ENCODE measurements at regions not wholly inside any gene's neighbourhood (a gene's known extent, or its start where the extent isn't known, plus 50 kb on each side); places are given as distances from the start of the nearest gene placed in this dataset.

- Histone ChIP-seq H3K27ac (ENCODE audit: low read depth, low read length) (no peak overlapping the region), H3K27me3 (ENCODE audit: insufficient read depth, low read length, poor library complexity, severe bottlenecking) (no peaks in the 10 kb centered on the region), H3K9me3 (ENCODE audit: low read length) (peaks cover 3% of the 10 kb centered on the region), H3K4me1 (ENCODE audit: insufficient read depth, low read length) (no peaks in the 10 kb centered on the region), H3K4me3 (ENCODE audit: low read length) (no peak overlapping the region), H3K36me3 (ENCODE audit: insufficient read depth, low read length) (no peaks in the 10 kb centered on the region)
- H3K27ac Mint-ChIP-seq, result no peak overlapping the region
- H3K4me1 Mint-ChIP-seq, result no peaks in the 10 kb centered on the region
- POLR2A ChIA-PET, result no interaction called here
- H3K4me3 Mint-ChIP-seq, result no peak overlapping the region
- CTCF ChIA-PET, result no interaction called here
- DNase-seq, result no peak
- no peaks in the 10 kb centered on the region for H3K27me3 Mint-ChIP-seq
- peaks cover 13 to 36% (median 21%) of the 10 kb centered on the region in 5 donors for H3K9me3 Mint-ChIP-seq
- H3K36me3 Mint-ChIP-seq, result peaks cover 0 to 2% (median 0%) of the 10 kb centered on the region in 3 donors
Observed at GRCh38 chr16:63082101-63082500, 1045.9 kb upstream of the CDH8 start.

GRCh38 chr16:63080746-63081145 is 1044.5 kb upstream of the CDH8 start:
- no peaks in the 10 kb centered on the region for H3K4me1 Mint-ChIP-seq
- ChIA-PET CTCF (no interaction called here), POLR2A (no interaction called here)
- no peaks in the 10 kb centered on the region for H3K36me3 ChIP-seq (ENCODE audit: insufficient read depth, low read length)
- peaks cover 19 to 40% (median 23%) of the 10 kb centered on the region in 5 donors for H3K9me3 Mint-ChIP-seq
- H3K36me3 Mint-ChIP-seq, result peaks cover 0 to 2% (median 0%) of the 10 kb centered on the region in 3 donors
- H3K27me3 Mint-ChIP-seq, result no peaks in the 10 kb centered on the region
- DNase-seq, result no peak
- H3K4me3 ChIP-seq (ENCODE audit: low read length), result no peak overlapping the region
- no peaks in the 10 kb centered on the region for H3K4me1 ChIP-seq (ENCODE audit: insufficient read depth, low read length)
- no peak overlapping the region for H3K27ac ChIP-seq (ENCODE audit: low read depth, low read length)
- H3K4me3 Mint-ChIP-seq, result no peak overlapping the region
- no peak overlapping the region for H3K27ac Mint-ChIP-seq
- peaks cover 3% of the 10 kb centered on the region for H3K9me3 ChIP-seq (ENCODE audit: low read length)
- H3K27me3 ChIP-seq (ENCODE audit: insufficient read depth, low read length, poor library complexity, severe bottlenecking), result no peaks in the 10 kb centered on the region

GRCh38 chr16:63069047-63069446 is 1032.8 kb upstream of the CDH8 start:
- H3K36me3 ChIP-seq (ENCODE audit: insufficient read depth, low read length), result no peaks in the 10 kb centered on the region
- H3K9me3 Mint-ChIP-seq, result peaks cover 9 to 63% (median 26%) of the 10 kb centered on the region in 5 donors
- no peak overlapping the region for H3K27ac ChIP-seq (ENCODE audit: low read depth, low read length)
- POLR2A ChIA-PET, result no interaction called here
- H3K4me3 Mint-ChIP-seq, result no peak overlapping the region
- H3K36me3 Mint-ChIP-seq, result no peaks in the 10 kb centered on the region
- no peak for DNase-seq
- H3K9me3 ChIP-seq (ENCODE audit: low read length), result no peaks in the 10 kb centered on the region
- no peaks in the 10 kb centered on the region for H3K27me3 ChIP-seq (ENCODE audit: insufficient read depth, low read length, poor library complexity, severe bottlenecking)
- no peaks in the 10 kb centered on the region for H3K27me3 Mint-ChIP-seq
- CTCF ChIA-PET, result no interaction called here
- no peak overlapping the region for H3K4me3 ChIP-seq (ENCODE audit: low read length)
- H3K4me1 Mint-ChIP-seq, result no peaks in the 10 kb centered on the region
- H3K27ac Mint-ChIP-seq, result no peak overlapping the region
- H3K4me1 ChIP-seq (ENCODE audit: insufficient read depth, low read length), result no peaks in the 10 kb centered on the region

- Mint-ChIP-seq H3K4me1 (no peaks in the 10 kb centered on the region), H3K9me3 (peaks cover 7 to 54% (median 25%) of the 10 kb centered on the region in 5 donors), H3K36me3 (no peaks in the 10 kb centered on the region), H3K4me3 (no peak overlapping the region), H3K27me3 (no peaks in the 10 kb centered on the region), H3K27ac (no peak overlapping the region)
- Histone ChIP-seq H3K4me3 (ENCODE audit: low read length) (no peak overlapping the region), H3K27me3 (ENCODE audit: insufficient read depth, low read length, poor library complexity, severe bottlenecking) (no peaks in the 10 kb centered on the region), H3K27ac (ENCODE audit: low read depth, low read length) (no peak overlapping the region), H3K36me3 (ENCODE audit: insufficient read depth, low read length) (no peaks in the 10 kb centered on the region), H3K9me3 (ENCODE audit: low read length) (no peaks in the 10 kb centered on the region), H3K4me1 (ENCODE audit: insufficient read depth, low read length) (no peaks in the 10 kb centered on the region)
- DNase-seq, result no peak
- ChIA-PET POLR2A (no interaction called here), CTCF (no interaction called here)
Observed at GRCh38 chr16:63067141-63067540, 1030.9 kb upstream of the CDH8 start.

GRCh38 chr16:63066552-63066951 is 1030.3 kb upstream of the CDH8 start:
- no peaks in the 10 kb centered on the region for H3K4me1 Mint-ChIP-seq
- POLR2A ChIA-PET, result no interaction called here
- H3K4me3 Mint-ChIP-seq, result no peak overlapping the region
- Histone ChIP-seq H3K27ac (ENCODE audit: low read depth, low read length) (no peak overlapping the region), H3K9me3 (ENCODE audit: low read length) (no peaks in the 10 kb centered on the region), H3K36me3 (ENCODE audit: insufficient read depth, low read length) (no peaks in the 10 kb centered on the region), H3K27me3 (ENCODE audit: insufficient read depth, low read length, poor library complexity, severe bottlenecking) (no peaks in the 10 kb centered on the region), H3K4me3 (ENCODE audit: low read length) (no peak overlapping the region), H3K4me1 (ENCODE audit: insufficient read depth, low read length) (no peaks in the 10 kb centered on the region)
- CTCF ChIA-PET, result no interaction called here
- H3K27ac Mint-ChIP-seq, result no peak overlapping the region
- no peak for DNase-seq
- H3K36me3 Mint-ChIP-seq, result no peaks in the 10 kb centered on the region
- H3K9me3 Mint-ChIP-seq, result peaks cover 7 to 49% (median 23%) of the 10 kb centered on the region in 5 donors
- no peaks in the 10 kb centered on the region for H3K27me3 Mint-ChIP-seq

- no peak overlapping the region for H3K4me3 Mint-ChIP-seq
- Histone ChIP-seq H3K27me3 (ENCODE audit: insufficient read depth, low read length, poor library complexity, severe bottlenecking) (no peaks in the 10 kb centered on the region), H3K27ac (ENCODE audit: low read depth, low read length) (no peak overlapping the region), H3K4me3 (ENCODE audit: low read length) (no peak overlapping the region), H3K36me3 (ENCODE audit: insufficient read depth, low read length) (no peaks in the 10 kb centered on the region), H3K9me3 (ENCODE audit: low read length) (no peaks in the 10 kb centered on the region), H3K4me1 (ENCODE audit: insufficient read depth, low read length) (no peaks in the 10 kb centered on the region)
- peaks cover 6 to 37% (median 20%) of the 10 kb centered on the region in 5 donors for H3K9me3 Mint-ChIP-seq
- H3K27me3 Mint-ChIP-seq, result no peaks in the 10 kb centered on the region
- H3K4me1 Mint-ChIP-seq, result no peaks in the 10 kb centered on the region
- no peaks in the 10 kb centered on the region for H3K36me3 Mint-ChIP-seq
- H3K27ac Mint-ChIP-seq, result no peak overlapping the region
- no peak for DNase-seq
- ChIA-PET CTCF (no interaction called here), POLR2A (no interaction called here)
Observed at GRCh38 chr16:63061319-63061718, 1025.1 kb upstream of the CDH8 start.

GRCh38 chr16:63059676-63060075 is 1023.4 kb upstream of the CDH8 start:
- Mint-ChIP-seq H3K27ac (no peak overlapping the region), H3K4me3 (no peak overlapping the region), H3K36me3 (no peaks in the 10 kb centered on the region), H3K27me3 (no peaks in the 10 kb centered on the region), H3K9me3 (peaks cover 4 to 28% (median 19%) of the 10 kb centered on the region in 5 donors), H3K4me1 (no peaks in the 10 kb centered on the region)
- no peaks in the 10 kb centered on the region for H3K36me3 ChIP-seq (ENCODE audit: insufficient read depth, low read length)
- H3K4me1 ChIP-seq (ENCODE audit: insufficient read depth, low read length), result no peaks in the 10 kb centered on the region
- no peaks in the 10 kb centered on the region for H3K27me3 ChIP-seq (ENCODE audit: insufficient read depth, low read length, poor library complexity, severe bottlenecking)
- no peaks in the 10 kb centered on the region for H3K9me3 ChIP-seq (ENCODE audit: low read length)
- no peak overlapping the region for H3K4me3 ChIP-seq (ENCODE audit: low read length)
- ChIA-PET CTCF (no interaction called here), POLR2A (no interaction called here)
- no peak for DNase-seq
- H3K27ac ChIP-seq (ENCODE audit: low read depth, low read length), result no peak overlapping the region

GRCh38 chr16:63057341-63057740 is 1021.1 kb upstream of the CDH8 start:
- no peaks in the 10 kb centered on the region for H3K9me3 ChIP-seq (ENCODE audit: low read length)
- Mint-ChIP-seq H3K4me3 (no peak overlapping the region), H3K36me3 (no peaks in the 10 kb centered on the region), H3K27ac (no peak overlapping the region), H3K9me3 (peaks cover 10 to 27% (median 18%) of the 10 kb centered on the region in 5 donors), H3K27me3 (no peaks in the 10 kb centered on the region), H3K4me1 (no peaks in the 10 kb centered on the region)
- H3K27ac ChIP-seq (ENCODE audit: low read depth, low read length), result no peak overlapping the region
- H3K4me3 ChIP-seq (ENCODE audit: low read length), result no peak overlapping the region
- ChIA-PET POLR2A (no interaction called here), CTCF (no interaction called here)
- no peak for DNase-seq
- H3K36me3 ChIP-seq (ENCODE audit: insufficient read depth, low read length), result no peaks in the 10 kb centered on the region
- no peaks in the 10 kb centered on the region for H3K27me3 ChIP-seq (ENCODE audit: insufficient read depth, low read length, poor library complexity, severe bottlenecking)
- no peaks in the 10 kb centered on the region for H3K4me1 ChIP-seq (ENCODE audit: insufficient read depth, low read length)

GRCh38 chr16:63050391-63050790 is 1014.2 kb upstream of the CDH8 start:
- H3K4me1 Mint-ChIP-seq, result no peaks in the 10 kb centered on the region
- Histone ChIP-seq H3K27me3 (ENCODE audit: insufficient read depth, low read length, poor library complexity, severe bottlenecking) (no peaks in the 10 kb centered on the region), H3K9me3 (ENCODE audit: low read length) (no peaks in the 10 kb centered on the region), H3K27ac (ENCODE audit: low read depth, low read length) (no peak overlapping the region), H3K4me1 (ENCODE audit: insufficient read depth, low read length) (no peaks in the 10 kb centered on the region), H3K4me3 (ENCODE audit: low read length) (no peak overlapping the region), H3K36me3 (ENCODE audit: insufficient read depth, low read length) (no peaks in the 10 kb centered on the region)
- H3K4me3 Mint-ChIP-seq, result no peak overlapping the region
- no peaks in the 10 kb centered on the region for H3K36me3 Mint-ChIP-seq
- ChIA-PET CTCF (no interaction called here), POLR2A (no interaction called here)
- no peaks in the 10 kb centered on the region for H3K27me3 Mint-ChIP-seq
- H3K27ac Mint-ChIP-seq, result no peak overlapping the region
- no peak for DNase-seq
- peaks cover 3 to 37% (median 16%) of the 10 kb centered on the region in 5 donors for H3K9me3 Mint-ChIP-seq

Data from CD8-positive, alpha-beta memory T cell (primary cell).